GM10248 (cell line): ENCODE measurements at regions not wholly inside any gene's neighbourhood (a gene's known extent, or its start where the extent isn't known, plus 50 kb on each side); places are given as distances from the start of the nearest gene placed in this dataset.

ENCODE experiments used
- CTCF ChIA-PET: fragments of 300-600 bp; sonication (Branson Sonifier 250); formaldehyde crosslinking; extraction: SDS; loops from one replicate; lab custom pipeline; 2021; ENCODE audit warnings: antibody characterized with exemption; lab: Yijun Ruan, JAX
- POLR2A ChIA-PET: fragments of 350-650 bp; sonication (Branson Sonifier 250); formaldehyde crosslinking; extraction: SDS; loops from one replicate; lab custom pipeline; 2020; ENCODE audit warnings: antibody characterized with exemption; lab: Yijun Ruan, JAX
- DNase-seq: peaks from one replicate; pipeline ENCODE4 v3.0.0; 2012; ENCODE audit errors: extremely low spot score
- CTCF ChIP-seq: IDR thresholded peaks from 2 replicates; pipeline ENCODE4 v1.5.1; 2012; ENCODE audit warnings: mild to moderate bottlenecking, low read depth; ENCODE audit errors: extremely low read depth, missing control alignments, control extremely low read depth

DNA sequence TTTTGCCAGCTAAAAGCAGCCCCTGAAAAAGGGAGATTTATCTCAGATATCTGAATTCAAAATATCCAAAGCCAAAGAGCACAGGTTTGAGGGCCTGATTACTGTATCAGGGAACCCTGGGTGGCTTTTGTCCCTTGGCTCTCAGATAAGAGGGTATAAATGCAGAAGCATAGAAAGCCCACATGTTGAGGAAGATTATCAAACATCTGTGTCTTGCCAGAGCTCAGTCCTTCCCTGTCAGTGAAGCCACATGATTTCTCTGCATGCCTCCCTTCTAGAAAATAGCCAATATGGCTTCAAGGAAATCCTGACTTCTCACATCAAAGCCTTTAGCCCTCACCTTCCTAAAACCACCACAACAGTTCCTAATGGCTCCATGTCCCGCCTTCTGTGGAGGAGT, 408.0 kb upstream of the DMAC1 start:
- CTCF ChIA-PET, result interaction anchor here (0.7 kb wide), 1 partner anchor 17 kb away, joined by 3 read pairs; no protein-coding TSS in a partner anchor
- no peak for TF ChIP-seq CTCF
- POLR2A ChIA-PET, result no interaction called here
- no peak for DNase-seq

GRCh38 chr9:8206720-8207119, 407.1 kb upstream of the DMAC1 start:
- ChIA-PET CTCF (interaction anchor here (0.7 to 1.1 kb wide), 2 partner anchors 18 to 36 kb away, joined by 3 read pairs; no protein-coding TSS in a partner anchor), POLR2A (no interaction called here)
- TF ChIP-seq CTCF, result no peak
- no peak for DNase-seq

DNA sequence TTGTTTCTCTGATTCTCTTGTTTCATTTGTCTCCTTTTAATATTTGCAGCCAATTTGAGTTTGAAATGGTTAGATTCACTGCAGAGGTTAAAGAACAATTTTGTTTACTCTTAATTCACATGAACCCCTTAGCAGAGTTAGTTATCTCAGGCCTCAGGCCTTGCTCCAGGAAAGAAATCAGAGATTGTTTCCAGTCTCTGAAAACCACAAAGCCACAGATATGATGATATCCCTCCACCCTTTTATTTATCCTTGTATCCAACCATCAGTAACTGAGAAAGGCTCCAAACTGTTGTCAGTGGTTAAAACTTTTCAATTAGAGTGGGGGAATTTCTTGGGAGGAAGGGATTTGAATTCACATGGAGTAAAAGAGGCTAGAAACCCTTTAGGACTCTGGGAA, 406.0 kb upstream of the DMAC1 start:
- no peak for TF ChIP-seq CTCF
- ChIA-PET CTCF (no interaction called here), POLR2A (no interaction called here)
- no peak for DNase-seq

- no peak for TF ChIP-seq CTCF
- POLR2A ChIA-PET, result no interaction called here
- CTCF ChIA-PET, result no interaction called here
- no peak for DNase-seq
Observed at GRCh38 chr9:8189881-8190280, 390.3 kb upstream of the DMAC1 start.

DNA sequence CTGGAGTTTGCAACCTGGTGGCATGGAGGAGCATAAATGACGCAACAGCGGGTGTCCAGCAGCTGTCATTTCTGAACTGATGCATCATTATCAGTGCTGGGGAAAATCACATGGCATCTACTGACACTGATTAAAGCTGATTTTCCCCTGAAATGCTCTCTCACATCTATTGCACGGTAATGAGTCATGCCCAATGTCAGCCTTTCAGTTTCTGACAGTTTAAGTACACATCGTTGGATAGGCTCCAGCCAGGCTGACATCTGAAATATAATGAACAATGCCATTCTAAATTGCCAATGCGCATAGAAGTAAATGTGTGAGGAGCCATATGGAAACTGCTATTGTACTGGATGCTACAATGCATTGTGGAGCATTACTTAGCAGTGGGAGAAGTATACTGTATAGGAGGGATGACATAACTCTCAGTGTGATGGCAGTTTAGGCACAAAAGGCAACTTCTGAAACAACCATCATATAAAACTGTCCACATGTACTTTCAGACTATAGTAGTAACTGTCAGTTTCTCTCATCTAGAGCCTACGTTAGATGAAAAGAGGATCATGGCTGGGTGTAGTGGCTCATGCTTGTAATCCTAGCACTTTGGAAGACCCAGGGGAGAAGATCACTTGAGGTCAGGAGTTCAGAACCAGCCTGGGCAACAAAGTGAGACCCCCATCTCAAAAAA, 389.3 kb upstream of the DMAC1 start:
- POLR2A ChIA-PET, result no interaction called here
- DNase-seq, result no peak
- no peak for TF ChIP-seq CTCF
- CTCF ChIA-PET, result no interaction called here

- DNase-seq, result no peak
- ChIA-PET CTCF (no interaction called here), POLR2A (no interaction called here)
- TF ChIP-seq CTCF, result no peak
Observed at GRCh38 chr9:8186560-8186959, 387.0 kb upstream of the DMAC1 start.
